ENCODE measurements at regions not wholly inside any gene's neighbourhood (a gene's known extent, or its start where the extent isn't known, plus 50 kb on each side); places are given as distances from the start of the nearest gene placed in this dataset.

GRCh38 chr12:76622351-76622750 is 62.8 kb upstream of the OSBPL8 start:
- Histone ChIP-seq H3K27me3 (ENCODE audit: control insufficient read depth, extremely low read depth, insufficient read depth, low read length) (no peaks in the 10 kb centered on the region), H3K36me3 (ENCODE audit: control insufficient read depth in 2 of 2, extremely low read depth in 1 of 2, insufficient read depth in 2 of 2, low read length in 2 of 2) (no peaks in the 10 kb centered on the region), H2AFZ (ENCODE audit: control insufficient read depth, low read length) (no peak overlapping the region), H3K4me3 (ENCODE audit: control insufficient read depth in 2 of 3, extremely low read depth in 1 of 3, insufficient read depth in 2 of 3, low read depth in 1 of 3, low read length in 3 of 3) (no peak overlapping the region), H3K9me1 (ENCODE audit: control insufficient read depth, extremely low read depth, insufficient read depth, low read length) (no peaks in the 10 kb centered on the region), H3K4me2 (ENCODE audit: control insufficient read depth, extremely low read depth, insufficient read depth, low read depth, low read length) (no peak overlapping the region), H3K9ac (ENCODE audit: control insufficient read depth, extremely low read depth, insufficient read depth, low read length) (no peak overlapping the region), H3K9me3 (ENCODE audit: control insufficient read depth, low read depth, low read length) (no peaks in the 10 kb centered on the region), H4K20me1 (ENCODE audit: control insufficient read depth, extremely low read depth, insufficient read depth, low read length) (no peaks in the 10 kb centered on the region), H3K27ac (ENCODE audit: control insufficient read depth, insufficient read depth, low read length) (no peak overlapping the region), H3K79me2 (ENCODE audit: control insufficient read depth, insufficient read depth, low read length) (no peaks in the 10 kb centered on the region), H3K4me1 (ENCODE audit: control insufficient read depth, extremely low read depth, insufficient read depth, low read length) (peaks cover 3% of the 10 kb centered on the region)
- dilution Hi-C loops (cut with MboI; ENCODE audit: extremely low pct_ligation_motif_present, low sequenced_read_pairs) = no loop called here
- TF ChIP-seq EZH2 (IDR thresholded peaks at IDR 0.05; ENCODE audit: low read length) = no peak
- TF ChIP-seq CTCF (optimal IDR thresholded peaks at IDR 0.05 in 1 of 3, IDR thresholded peaks at IDR 0.05 in 1 of 3, conservative IDR thresholded peaks at IDR 0.05 in 1 of 3; ENCODE audit: extremely low read depth in 1 of 3, insufficient read depth in 2 of 3, low read length in 3 of 3) = no peak
- FAIRE-seq = no peak
- DNase-seq (ENCODE audit: low read depth, low spot score) = no peak

DNA sequence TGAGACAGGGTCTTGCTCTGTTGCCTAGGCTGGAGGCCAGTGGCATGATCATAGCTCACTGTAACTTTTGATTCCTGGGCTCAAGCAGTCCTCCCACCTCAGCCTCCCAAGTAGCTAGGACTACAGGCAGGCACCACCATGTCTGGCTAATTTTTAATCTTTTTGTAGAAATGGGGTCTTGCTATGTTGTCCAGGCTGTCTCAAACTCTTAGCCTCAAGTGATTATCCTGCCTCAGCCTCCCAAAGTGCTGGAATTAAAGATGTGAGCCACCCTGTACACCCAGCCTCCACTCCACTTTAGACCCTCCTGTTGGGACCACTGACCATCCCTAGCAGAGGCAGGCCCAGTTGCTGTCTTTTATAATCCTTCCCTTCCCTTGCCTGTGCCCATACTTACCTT is 63.3 kb upstream of the OSBPL8 start:
- Histone ChIP-seq H3K36me3 (ENCODE audit: control insufficient read depth in 2 of 2, extremely low read depth in 1 of 2, insufficient read depth in 2 of 2, low read length in 2 of 2) (no peaks in the 10 kb centered on the region), H3K4me2 (ENCODE audit: control insufficient read depth, extremely low read depth, insufficient read depth, low read depth, low read length) (no peak overlapping the region), H3K27me3 (ENCODE audit: control insufficient read depth, extremely low read depth, insufficient read depth, low read length) (no peaks in the 10 kb centered on the region), H3K9me3 (ENCODE audit: control insufficient read depth, low read depth, low read length) (no peaks in the 10 kb centered on the region), H3K4me3 (ENCODE audit: control insufficient read depth in 2 of 3, extremely low read depth in 1 of 3, insufficient read depth in 2 of 3, low read depth in 1 of 3, low read length in 3 of 3) (no peak overlapping the region), H3K9me1 (ENCODE audit: control insufficient read depth, extremely low read depth, insufficient read depth, low read length) (no peaks in the 10 kb centered on the region), H3K79me2 (ENCODE audit: control insufficient read depth, insufficient read depth, low read length) (no peaks in the 10 kb centered on the region), H3K27ac (ENCODE audit: control insufficient read depth, insufficient read depth, low read length) (no peak overlapping the region), H2AFZ (ENCODE audit: control insufficient read depth, low read length) (no peak overlapping the region), H3K9ac (ENCODE audit: control insufficient read depth, extremely low read depth, insufficient read depth, low read length) (no peak overlapping the region), H3K4me1 (ENCODE audit: control insufficient read depth, extremely low read depth, insufficient read depth, low read length) (peaks cover 3% of the 10 kb centered on the region), H4K20me1 (ENCODE audit: control insufficient read depth, extremely low read depth, insufficient read depth, low read length) (no peaks in the 10 kb centered on the region)
- TF ChIP-seq CTCF (optimal IDR thresholded peaks at IDR 0.05 in 1 of 3, IDR thresholded peaks at IDR 0.05 in 1 of 3, conservative IDR thresholded peaks at IDR 0.05 in 1 of 3; ENCODE audit: extremely low read depth in 1 of 3, insufficient read depth in 2 of 3, low read length in 3 of 3) = no peak
- no peak for TF ChIP-seq EZH2 (IDR thresholded peaks at IDR 0.05; ENCODE audit: low read length)
- dilution Hi-C loops (cut with MboI; ENCODE audit: extremely low pct_ligation_motif_present, low sequenced_read_pairs) = no loop called here
- no peak for DNase-seq (ENCODE audit: low read depth, low spot score)
- no peak for FAIRE-seq
